GM19025 (cell line): ENCODE measurements at regions not wholly inside any gene's neighbourhood (a gene's known extent, or its start where the extent isn't known, plus 50 kb on each side); places are given as distances from the start of the nearest gene placed in this dataset.

Experiments
- ATAC-seq: cut with Tn5 transposase; IDR thresholded peaks from one replicate; pipeline ENCODE4 v1.9.1; 2021; ENCODE audit warnings: mild to moderate bottlenecking, low read depth, moderate library complexity; ENCODE audit not compliant: unreplicated experiment

- ATAC-seq, result no peak
These were observed 310.5 kb downstream of the NSG2 start for GRCh38 chr5:174355995-174356394.

GRCh38 chr5:174356536-174356935 is 311.0 kb downstream of the NSG2 start:
- ATAC-seq, result no peak

- ATAC-seq, result no peak
These were observed 312.8 kb downstream of the NSG2 start for GRCh38 chr5:174358276-174358675.

- ATAC-seq, result no peak
These were observed 313.6 kb downstream of the NSG2 start for GRCh38 chr5:174359071-174359470.

- no peak for ATAC-seq
These were observed 317.0 kb downstream of the NSG2 start for GRCh38 chr5:174362514-174362913.

- ATAC-seq, result no peak
These were observed 318.4 kb downstream of the NSG2 start for GRCh38 chr5:174363934-174364333.

GRCh38 chr5:174364676-174365075 is 319.2 kb downstream of the NSG2 start:
- no peak for ATAC-seq

GRCh38 chr5:174371600-174372094 is 326.1 kb downstream of the NSG2 start:
- no peak for ATAC-seq

- ATAC-seq, result no peak
These were observed 328.7 kb downstream of the NSG2 start for GRCh38 chr5:174374206-174374605.

- no peak for ATAC-seq
These were observed 330.6 kb downstream of the NSG2 start for GRCh38 chr5:174376056-174376455.

GRCh38 chr5:174376726-174377373 is 331.3 kb downstream of the NSG2 start:
- no peak for ATAC-seq

- no peak for ATAC-seq
These were observed 332.8 kb downstream of the NSG2 start for GRCh38 chr5:174378121-174378874.

- ATAC-seq, result no peak
These were observed 334.8 kb downstream of the NSG2 start for GRCh38 chr5:174380311-174380710.

- no peak for ATAC-seq
These were observed 335.7 kb downstream of the NSG2 start for GRCh38 chr5:174381241-174381640.

- no peak for ATAC-seq
These were observed 338.0 kb downstream of the NSG2 start for GRCh38 chr5:174383210-174384167.

GRCh38 chr5:174384509-174384947 is 339.0 kb downstream of the NSG2 start:
- ATAC-seq, result no peak

GRCh38 chr5:174386306-174386705 is 338.1 kb upstream of the MSX2 start:
- no peak for ATAC-seq

GRCh38 chr5:174386846-174387245 is 337.5 kb upstream of the MSX2 start:
- ATAC-seq, result no peak

GRCh38 chr5:174387448-174387847 is 336.9 kb upstream of the MSX2 start:
- no peak for ATAC-seq

- no peak for ATAC-seq
These were observed 331.5 kb upstream of the MSX2 start for GRCh38 chr5:174392892-174393291.

GRCh38 chr5:174396541-174396940 is 327.8 kb upstream of the MSX2 start:
- no peak for ATAC-seq
